Fibroblast of skin of left quadriceps (primary cell): ENCODE measurements at regions not wholly inside any gene's neighbourhood (a gene's known extent, or its start where the extent isn't known, plus 50 kb on each side); places are given as distances from the start of the nearest gene placed in this dataset.
"Not testable (repeated sequence)": the region's sequence is repeated elsewhere in the genome, so short reads cannot be mapped to it uniquely, and the experiment has no call there.

Source experiments
- DNase-seq, 2 experiments: peaks; one replicate each; pipeline ENCODE4 v3.0.0-alpha.2; 2013; ENCODE audit warnings: low read depth in 2 of 2

- not testable (repeated sequence) for DNase-seq
Observed at GRCh38 chr15:88965097-88965496, 51.9 kb upstream of the MFGE8 start.

DNA sequence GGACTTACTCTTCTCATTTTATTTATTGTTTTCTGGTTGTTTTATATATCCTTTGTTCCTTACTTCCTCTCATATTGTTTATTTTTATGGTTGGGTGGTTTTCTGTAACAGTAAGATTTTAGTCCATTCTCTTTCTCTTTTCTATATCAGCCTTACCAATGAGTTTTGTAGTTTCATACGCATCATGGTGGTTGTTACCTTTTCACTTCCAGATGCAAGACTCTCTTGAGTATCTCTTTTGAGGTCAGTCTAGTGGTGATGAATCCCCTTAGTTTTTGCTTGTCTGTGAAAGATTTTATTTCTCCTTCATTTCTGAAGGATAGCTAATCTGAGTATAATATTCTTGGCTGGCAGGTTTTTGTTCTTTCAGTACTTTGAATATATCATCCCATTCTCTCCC is 57.1 kb upstream of the MFGE8 start:
- DNase-seq = no peak

DNA sequence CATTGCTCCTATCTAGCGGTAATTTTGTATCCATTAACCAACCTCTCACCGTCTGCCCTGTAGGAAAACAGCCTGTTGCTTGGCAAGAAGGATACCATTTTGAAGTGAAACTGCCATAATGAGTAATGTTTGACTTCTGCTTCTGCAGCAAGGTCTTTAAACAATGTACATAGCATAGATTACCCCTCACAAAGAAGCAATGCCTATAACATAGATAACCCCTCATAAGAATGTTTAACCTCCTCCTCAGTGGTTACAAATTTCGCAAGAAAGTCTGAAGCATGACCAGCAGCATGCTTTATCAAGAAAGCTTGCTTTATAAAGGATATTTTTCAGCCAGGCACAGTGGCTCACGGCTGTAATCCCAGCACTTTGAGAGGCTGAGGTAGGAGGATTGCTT is 61.2 kb upstream of the MFGE8 start:
- no peak for DNase-seq

- no peak for DNase-seq
Observed at GRCh38 chr15:88975891-88976290, 62.7 kb upstream of the MFGE8 start.

DNA sequence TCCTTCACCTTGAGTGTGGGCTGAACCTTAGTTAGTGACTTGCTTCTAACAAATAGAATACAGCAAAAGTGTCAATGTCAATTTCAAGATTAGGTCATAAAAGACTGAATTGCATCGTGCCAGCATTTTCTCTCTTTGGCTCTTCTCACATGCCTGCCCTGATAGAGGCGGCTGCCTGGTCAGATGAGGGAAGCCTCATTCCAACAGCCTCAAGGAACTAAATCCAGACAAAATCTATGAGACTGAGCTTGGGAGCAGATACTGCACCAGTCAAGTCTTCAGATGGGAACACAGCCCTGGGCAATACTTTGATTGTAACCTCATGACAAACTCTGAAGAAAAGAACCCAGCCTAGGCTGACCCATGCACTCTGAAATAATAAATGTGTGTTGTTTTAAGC is 63.5 kb upstream of the MFGE8 start:
- no peak for DNase-seq

GRCh38 chr15:88979674-88980073 is 66.5 kb upstream of the MFGE8 start:
- DNase-seq = no peak

DNA sequence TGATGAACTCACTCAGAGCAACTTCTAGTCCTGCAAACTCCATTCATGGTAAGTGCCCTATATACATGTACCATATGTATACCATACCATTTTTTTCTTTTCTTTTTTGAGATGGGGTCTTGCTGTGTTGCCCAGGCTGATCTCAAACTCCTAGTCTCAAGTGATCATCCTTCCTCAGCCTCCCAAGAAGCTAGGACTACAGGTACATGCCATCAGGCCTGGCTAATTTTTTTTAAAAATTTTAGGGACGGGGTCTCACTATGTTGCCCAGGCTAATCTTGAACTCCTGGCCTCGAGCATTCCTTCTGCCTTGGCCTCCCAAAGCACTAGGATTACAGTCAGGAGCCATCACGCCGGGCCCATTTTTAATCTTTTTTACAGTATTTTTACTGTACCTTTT is 67.3 kb upstream of the MFGE8 start:
- no peak for DNase-seq

DNA sequence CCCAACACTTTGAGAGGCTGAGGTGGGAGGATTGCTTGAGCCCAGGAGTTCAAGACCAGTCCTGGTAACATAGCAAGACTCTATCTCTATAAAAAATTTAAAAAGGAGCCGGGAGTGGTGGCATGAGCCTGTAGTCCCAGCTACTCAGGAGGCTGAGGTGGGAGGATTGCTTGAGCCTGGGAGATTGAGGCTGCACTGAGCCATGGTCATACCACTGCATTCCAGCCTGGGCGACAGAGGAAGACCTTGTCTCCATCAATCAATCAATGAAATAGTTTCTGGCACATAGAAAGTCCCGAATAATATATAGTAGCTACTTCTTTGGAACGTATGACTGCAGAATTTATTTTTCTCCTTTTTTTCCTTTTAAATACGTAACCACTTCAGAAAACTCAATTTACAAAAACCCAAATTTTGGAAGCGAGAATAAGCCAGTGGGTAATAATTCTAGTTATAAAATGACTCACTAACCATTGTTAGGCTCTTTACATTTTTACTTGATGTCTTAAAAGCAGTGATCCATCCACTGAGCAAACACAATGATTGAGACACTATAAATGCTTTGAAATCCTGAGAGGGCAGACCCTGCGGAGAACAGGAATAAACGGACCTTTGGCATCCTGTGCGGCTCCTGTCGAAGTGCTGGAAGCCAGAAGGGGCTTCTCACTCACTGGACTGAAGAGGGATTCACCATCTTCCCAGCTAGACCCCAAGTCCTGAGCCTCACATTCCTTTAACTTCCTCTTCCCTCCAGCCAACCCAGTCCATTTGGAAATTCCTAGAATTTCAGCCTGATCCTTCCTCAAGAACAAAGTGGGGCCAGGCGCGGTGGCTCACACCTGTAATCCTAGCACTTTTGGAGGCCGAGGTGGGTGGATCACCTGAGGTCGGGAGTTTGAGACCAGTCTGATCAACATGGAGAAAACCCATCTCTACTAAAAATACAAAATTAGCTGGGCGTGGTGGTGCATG is 68.4 kb upstream of the MFGE8 start:
- DNase-seq = no peak

DNA sequence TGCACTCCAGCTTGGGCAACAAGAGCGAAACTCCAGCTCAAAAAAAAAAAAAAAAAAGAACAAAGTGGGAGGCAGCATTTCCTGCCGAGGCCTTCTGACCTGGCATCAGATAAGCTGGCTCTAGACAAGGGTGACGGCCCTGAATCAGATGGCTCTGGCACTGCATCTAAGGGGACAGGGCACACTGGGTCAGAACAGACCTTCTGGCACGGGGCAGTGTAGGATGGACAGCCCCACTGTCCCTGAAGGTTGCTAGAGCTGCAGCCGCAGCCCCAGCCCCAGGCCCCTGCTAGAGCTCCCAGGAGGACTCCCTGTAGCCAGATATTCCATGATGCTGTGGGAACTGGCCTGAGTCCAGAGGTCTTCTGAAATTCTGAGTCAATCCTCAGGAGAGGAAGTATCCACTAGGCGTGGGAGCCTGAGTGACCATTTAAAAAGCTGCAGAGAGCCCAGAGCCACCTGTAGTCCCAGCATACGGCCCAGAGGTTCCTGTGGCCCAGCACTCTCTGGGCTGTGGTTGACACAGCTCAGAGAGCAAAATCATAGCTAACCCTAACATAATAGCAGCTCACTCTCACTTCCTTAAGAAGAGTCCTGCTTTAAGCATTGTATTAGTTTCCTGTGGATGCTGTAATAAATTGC is 69.2 kb upstream of the MFGE8 start:
- DNase-seq = peak; percentile 48 to 50

GRCh38 chr15:88982946-88983342 is 69.8 kb upstream of the MFGE8 start:
- no peak for DNase-seq

- no peak for DNase-seq
Observed at GRCh38 chr15:88983861-88984429, 70.8 kb upstream of the MFGE8 start.

DNA sequence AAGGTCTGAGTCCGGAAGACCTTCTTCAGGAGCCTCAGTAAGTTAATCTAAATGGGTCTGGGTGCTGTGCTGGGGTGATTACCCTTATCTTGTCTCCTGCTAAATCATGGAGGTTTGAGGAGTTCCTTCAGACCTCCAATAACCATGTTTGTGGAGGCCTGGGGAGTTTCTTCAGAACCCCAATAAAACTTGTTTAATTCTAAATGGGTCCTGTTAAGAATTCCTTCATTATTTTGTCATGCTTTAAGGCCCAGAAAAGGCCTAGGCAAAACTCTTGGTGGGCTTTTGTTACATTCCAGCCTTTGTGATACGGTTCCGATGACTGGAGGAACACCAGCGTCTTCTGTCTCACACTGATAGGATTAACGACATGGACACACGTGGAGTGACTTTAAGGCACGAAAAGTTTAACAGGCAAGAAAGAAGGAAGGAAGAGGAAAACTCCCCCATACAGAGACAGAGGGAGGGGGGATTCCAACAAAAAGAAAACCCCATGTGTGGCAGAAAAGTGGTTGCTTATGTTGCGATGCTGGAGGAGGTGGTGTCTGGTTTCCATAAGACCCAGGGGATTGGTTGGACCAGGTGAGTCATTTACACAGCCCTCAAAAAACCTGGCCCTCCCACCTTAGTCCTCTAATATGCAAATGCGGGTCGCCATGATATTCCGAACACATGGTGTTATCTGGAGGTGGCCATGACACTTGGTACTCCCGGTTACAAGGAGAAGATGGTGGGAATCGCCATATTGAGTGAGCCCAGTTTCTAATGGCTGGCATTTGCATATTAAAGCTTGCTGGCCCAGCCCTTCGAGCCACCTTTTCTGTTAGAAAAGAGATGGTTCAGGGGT is 72.6 kb upstream of the MFGE8 start:
- no peak for DNase-seq

GRCh38 chr15:88986949-88987590 is 73.9 kb upstream of the MFGE8 start:
- no peak for DNase-seq

DNA sequence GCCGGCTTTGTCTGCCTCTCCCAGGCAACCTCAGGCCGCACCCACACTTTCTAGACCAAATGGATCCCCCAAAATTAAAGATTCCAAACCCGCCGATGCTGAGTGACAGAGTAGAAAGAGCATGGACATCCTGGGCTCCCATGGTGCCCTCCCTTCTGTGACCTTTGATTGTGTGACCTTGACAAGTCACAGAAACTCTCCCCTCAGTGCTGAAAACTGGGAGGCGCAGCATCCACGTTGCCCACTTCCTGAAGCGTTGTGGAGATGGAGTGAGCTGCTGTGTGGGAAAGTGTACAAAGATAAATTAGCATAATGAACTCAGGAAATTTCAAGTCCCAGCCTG is 74.4 kb upstream of the MFGE8 start:
- DNase-seq = no peak

DNA sequence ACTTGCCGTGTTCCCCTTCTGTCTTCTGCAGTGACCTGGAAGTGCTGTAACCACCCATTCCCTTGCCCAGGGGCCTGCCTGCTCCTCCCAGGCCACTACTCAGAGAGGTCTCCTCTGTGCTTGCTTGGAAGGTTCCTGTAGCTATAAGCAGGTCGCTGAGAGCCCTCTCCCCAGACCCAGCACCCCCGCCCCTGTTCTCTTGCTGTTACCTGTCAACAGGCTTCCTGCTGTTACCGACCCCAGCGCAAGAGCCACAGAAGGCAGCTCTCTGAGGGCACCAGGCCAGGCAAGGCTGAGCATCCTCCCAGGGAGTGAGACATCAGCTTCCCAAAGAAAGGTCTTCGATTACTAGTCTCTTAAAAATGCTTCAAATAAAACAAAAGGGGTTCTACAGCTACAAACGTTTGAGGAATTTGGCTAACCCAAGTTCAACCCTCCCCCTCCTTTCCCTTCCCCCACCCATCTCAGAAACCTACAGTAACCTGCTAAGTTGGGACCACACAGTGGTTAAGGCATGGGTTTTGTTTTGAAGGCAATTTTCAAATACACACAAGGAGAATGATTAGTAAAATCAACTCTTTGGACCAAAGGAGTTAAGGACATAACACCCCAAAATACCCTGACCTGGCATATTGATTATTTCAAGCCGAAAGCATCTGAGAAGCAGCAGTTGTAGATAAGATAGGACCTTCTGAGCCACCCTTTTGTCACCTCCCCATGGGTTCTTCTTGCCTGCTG is 74.9 kb upstream of the MFGE8 start:
- peak in 1 of 2 experiments; percentile 35 for DNase-seq

DNA sequence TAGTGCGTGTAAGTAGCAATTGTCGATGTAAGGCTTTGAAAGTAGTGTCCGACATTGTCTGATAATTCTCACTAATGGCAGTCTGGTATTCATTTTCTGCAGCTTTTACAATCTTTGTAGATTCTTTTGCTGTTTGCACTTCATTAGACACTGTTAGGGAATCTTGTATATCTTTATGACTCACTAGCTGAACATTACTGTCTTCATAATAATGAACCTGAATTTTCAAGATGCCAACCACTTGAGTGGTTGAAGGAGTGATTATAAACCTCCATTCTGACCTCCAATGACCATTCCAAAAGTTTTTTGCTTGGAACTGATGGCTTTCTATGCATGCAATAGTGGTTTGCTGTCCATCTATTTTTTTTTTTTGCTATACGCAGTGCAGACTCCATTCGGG is 76.4 kb upstream of the MFGE8 start:
- DNase-seq = peak; percentile 83 to 86

DNA sequence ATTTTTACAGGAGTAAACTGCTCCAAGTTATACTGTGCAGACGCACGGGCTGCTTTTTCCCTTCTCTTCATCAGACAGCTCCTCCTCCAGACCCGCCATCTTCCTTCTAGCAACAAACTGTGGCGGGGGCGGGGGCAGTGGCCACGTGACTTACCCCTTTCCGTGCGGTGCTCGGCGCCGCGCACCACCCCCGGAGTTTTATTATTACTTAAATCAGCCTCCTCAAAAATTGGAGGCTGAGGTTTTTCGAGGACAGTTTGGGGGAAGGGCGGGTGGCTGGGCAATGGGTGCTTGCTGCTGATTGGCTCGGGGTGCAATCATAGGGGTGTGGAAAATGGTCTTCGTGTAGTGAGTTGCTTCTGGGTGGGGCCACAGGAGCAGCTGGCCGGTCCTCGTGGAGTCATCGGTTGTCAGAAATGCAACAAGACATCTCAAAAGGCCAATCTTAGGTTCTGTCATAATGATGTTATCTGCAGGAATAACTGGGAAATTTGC is 77.1 kb upstream of the MFGE8 start:
- DNase-seq = no peak

DNA sequence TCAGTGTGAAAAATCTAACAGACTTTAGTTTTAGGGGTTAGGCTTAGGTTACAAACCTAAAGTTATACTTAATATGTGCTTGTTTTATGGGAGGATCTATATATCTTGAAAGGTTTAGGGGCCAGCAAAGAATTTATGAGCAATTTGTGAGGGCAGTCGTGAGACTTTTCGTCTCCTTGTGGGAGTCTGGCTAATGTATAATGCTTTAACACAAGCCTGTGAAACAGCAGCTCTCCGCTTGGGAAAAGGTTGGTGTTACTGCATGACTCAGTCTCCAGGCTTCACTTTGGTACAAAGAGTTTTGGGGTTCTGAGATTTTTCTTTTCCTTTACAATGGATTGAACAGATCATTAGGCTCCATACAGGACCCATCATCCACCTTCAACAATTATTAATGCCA is 79.0 kb upstream of the MFGE8 start:
- no peak for DNase-seq

- DNase-seq = no peak
Observed at GRCh38 chr15:88992912-88993376, 79.8 kb upstream of the MFGE8 start.

DNA sequence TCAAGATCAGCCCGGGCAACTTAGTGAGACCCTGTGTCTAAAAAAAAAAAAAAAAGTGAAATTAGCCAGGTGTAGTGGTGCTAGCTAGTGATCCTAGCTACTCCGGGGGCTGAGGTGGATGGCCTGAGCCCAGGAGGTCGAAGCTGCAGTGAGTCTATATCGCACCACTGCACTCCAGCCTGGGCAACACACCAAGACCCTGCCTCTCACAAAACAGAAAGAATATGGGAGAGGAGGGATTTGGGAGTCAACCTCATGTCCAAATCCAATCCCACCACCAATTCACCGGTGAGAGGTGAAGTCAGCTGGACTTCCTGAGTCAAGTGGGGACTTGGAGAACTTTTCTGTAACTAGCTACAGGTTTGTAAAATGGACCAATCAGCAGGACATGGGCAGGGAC is 80.5 kb upstream of the MFGE8 start:
- DNase-seq = no peak

GRCh38 chr15:88994286-88994685 is 81.1 kb upstream of the MFGE8 start:
- no peak for DNase-seq
